ENCODE measurements at regions not wholly inside any gene's neighbourhood (a gene's known extent, or its start where the extent isn't known, plus 50 kb on each side); places are given as distances from the start of the nearest gene placed in this dataset.

GRCh38 chr15:31255176-31255510 lies 71.5 kb upstream of the KLF13 start:
- TF ChIP-seq POLR2A (IDR thresholded peaks at IDR 0.05; ENCODE audit: low read depth, low read length) (no peak), POLR2AphosphoS5 (IDR thresholded peaks at IDR 0.05; ENCODE audit: low read depth, low read length) (no peak)
